ENCODE measurements at regions not wholly inside any gene's neighbourhood (a gene's known extent, or its start where the extent isn't known, plus 50 kb on each side); places are given as distances from the start of the nearest gene placed in this dataset.
"Not testable (repeated sequence)": the region's sequence is repeated elsewhere in the genome, so short reads cannot be mapped to it uniquely, and the experiment has no call there.

GRCh38 chr12:84455598-84455997 lies 457.0 kb downstream of the SLC6A15 start:
- Histone ChIP-seq H3K36me3 (ENCODE audit: control insufficient read depth in 2 of 3, insufficient read depth in 3 of 3, low read length in 3 of 3) (no peaks in the 10 kb centered on the region), H3K27me3 (ENCODE audit: control insufficient read depth in 2 of 2, insufficient read depth in 2 of 2, low read length in 2 of 2) (no peaks in the 10 kb centered on the region), H3K27ac (ENCODE audit: low read depth, low read length) (no peak overlapping the region), H3K9me3 (ENCODE audit: control insufficient read depth in 2 of 3, low read length in 3 of 3) (no peaks in the 10 kb centered on the region), H3K4me1 (ENCODE audit: control insufficient read depth in 2 of 2, insufficient read depth in 2 of 2, low read length in 2 of 2) (no peaks in the 10 kb centered on the region), H3K4me3 (ENCODE audit: low read length) (no peak overlapping the region)
- Mint-ChIP-seq H3K4me1 (no peaks in the 10 kb centered on the region), H3K4me3 (no peak overlapping the region), H3K27ac (no peak overlapping the region), H3K9me3 (peaks cover 0 to 7% (median 0%) of the 10 kb centered on the region in 11 donors), H3K36me3 (no peaks in the 10 kb centered on the region), H3K27me3 (no peaks in the 10 kb centered on the region)
- ATAC-seq (no peak), DNase-seq (no peak)
- intact Hi-C loops (cut with micrococcal nuclease), result no loop called here
- CTCF ChIA-PET, result no interaction called here
- POLR2A ChIA-PET, result no interaction called here

GRCh38 chr12:84446478-84446877 lies 466.1 kb downstream of the SLC6A15 start:
- H3K4me1 ChIP-seq (ENCODE audit: control insufficient read depth in 2 of 2, insufficient read depth in 2 of 2, low read length in 2 of 2); H3K4me3 Mint-ChIP-seq; H3K27me3 Mint-ChIP-seq; H3K36me3 Mint-ChIP-seq; H3K36me3 ChIP-seq (ENCODE audit: control insufficient read depth in 2 of 3, insufficient read depth in 3 of 3, low read length in 3 of 3); CTCF ChIA-PET; H3K9me3 ChIP-seq (ENCODE audit: control insufficient read depth in 2 of 3, low read length in 3 of 3); H3K27ac Mint-ChIP-seq; H3K4me1 Mint-ChIP-seq; POLR2A ChIA-PET; H3K4me3 ChIP-seq (ENCODE audit: low read length); H3K9me3 Mint-ChIP-seq; H3K27ac ChIP-seq (ENCODE audit: low read depth, low read length); H3K27me3 ChIP-seq (ENCODE audit: control insufficient read depth in 2 of 2, insufficient read depth in 2 of 2, low read length in 2 of 2); ATAC-seq; DNase-seq; intact Hi-C loops (cut with micrococcal nuclease): not testable (repeated sequence)

GRCh38 chr12:84436134-84436533 lies 476.5 kb downstream of the SLC6A15 start:
- H3K27ac Mint-ChIP-seq, result no peak overlapping the region
- no peaks in the 10 kb centered on the region for H3K9me3 ChIP-seq (ENCODE audit: control insufficient read depth in 2 of 3, low read length in 3 of 3)
- ChIA-PET POLR2A (no interaction called here), CTCF (no interaction called here)
- no peak overlapping the region for H3K4me3 Mint-ChIP-seq
- no peaks in the 10 kb centered on the region for H3K27me3 ChIP-seq (ENCODE audit: control insufficient read depth in 2 of 2, insufficient read depth in 2 of 2, low read length in 2 of 2)
- no peaks in the 10 kb centered on the region for H3K36me3 Mint-ChIP-seq
- peaks cover 0 to 10% (median 0%) of the 10 kb centered on the region in 11 donors for H3K9me3 Mint-ChIP-seq
- H3K4me3 ChIP-seq (ENCODE audit: low read length), result no peak overlapping the region
- intact Hi-C loops (cut with micrococcal nuclease), result no loop called here
- H3K27ac ChIP-seq (ENCODE audit: low read depth, low read length), result no peak overlapping the region
- no peaks in the 10 kb centered on the region for H3K36me3 ChIP-seq (ENCODE audit: control insufficient read depth in 2 of 3, insufficient read depth in 3 of 3, low read length in 3 of 3)
- DNase-seq (no peak), ATAC-seq (no peak)
- H3K4me1 ChIP-seq (ENCODE audit: control insufficient read depth in 2 of 2, insufficient read depth in 2 of 2, low read length in 2 of 2), result no peaks in the 10 kb centered on the region
- H3K4me1 Mint-ChIP-seq, result no peaks in the 10 kb centered on the region
- H3K27me3 Mint-ChIP-seq, result no peaks in the 10 kb centered on the region

- CTCF ChIA-PET, result no interaction called here
Measured at GRCh38 chr12:84435682-84436081, 476.9 kb downstream of the SLC6A15 start.

GRCh38 chr12:84422340-84422739 lies 490.3 kb downstream of the SLC6A15 start:
- DNase-seq (no peak), ATAC-seq (no peak)
- H3K4me3 Mint-ChIP-seq, result no peak overlapping the region
- intact Hi-C loops (cut with micrococcal nuclease), result no loop called here
- H3K9me3 ChIP-seq (ENCODE audit: control insufficient read depth in 2 of 3, low read length in 3 of 3), result no peaks in the 10 kb centered on the region
- POLR2A ChIA-PET, result no interaction called here
- H3K4me1 ChIP-seq (ENCODE audit: control insufficient read depth in 2 of 2, insufficient read depth in 2 of 2, low read length in 2 of 2), result no peaks in the 10 kb centered on the region
- no peaks in the 10 kb centered on the region for H3K4me1 Mint-ChIP-seq
- H3K36me3 ChIP-seq (ENCODE audit: control insufficient read depth in 2 of 3, insufficient read depth in 3 of 3, low read length in 3 of 3), result no peaks in the 10 kb centered on the region
- H3K27ac ChIP-seq (ENCODE audit: low read depth, low read length), result no peak overlapping the region
- no peak overlapping the region for H3K4me3 ChIP-seq (ENCODE audit: low read length)
- H3K36me3 Mint-ChIP-seq, result no peaks in the 10 kb centered on the region
- CTCF ChIA-PET, result no interaction called here
- H3K27me3 ChIP-seq (ENCODE audit: control insufficient read depth in 2 of 2, insufficient read depth in 2 of 2, low read length in 2 of 2), result no peaks in the 10 kb centered on the region
- no peaks in the 10 kb centered on the region for H3K9me3 Mint-ChIP-seq
- no peak overlapping the region for H3K27ac Mint-ChIP-seq
- no peaks in the 10 kb centered on the region for H3K27me3 Mint-ChIP-seq

More at GRCh38 chr12:84435682-84436081, 476.9 kb downstream of the SLC6A15 start:
- intact Hi-C loops (cut with micrococcal nuclease), result no loop called here
- Mint-ChIP-seq H3K4me3 (no peak overlapping the region), H3K4me1 (no peaks in the 10 kb centered on the region), H3K27ac (no peak overlapping the region), H3K36me3 (no peaks in the 10 kb centered on the region), H3K9me3 (peaks cover 0 to 10% (median 0%) of the 10 kb centered on the region in 11 donors), H3K27me3 (no peaks in the 10 kb centered on the region)
- no peak overlapping the region for H3K4me3 ChIP-seq (ENCODE audit: low read length)
- no peaks in the 10 kb centered on the region for H3K4me1 ChIP-seq (ENCODE audit: control insufficient read depth in 2 of 2, insufficient read depth in 2 of 2, low read length in 2 of 2)
- no peak for ATAC-seq
- no peaks in the 10 kb centered on the region for H3K9me3 ChIP-seq (ENCODE audit: control insufficient read depth in 2 of 3, low read length in 3 of 3)
- no peak for DNase-seq
- POLR2A ChIA-PET, result no interaction called here
- H3K27me3 ChIP-seq (ENCODE audit: control insufficient read depth in 2 of 2, insufficient read depth in 2 of 2, low read length in 2 of 2), result no peaks in the 10 kb centered on the region
- H3K36me3 ChIP-seq (ENCODE audit: control insufficient read depth in 2 of 3, insufficient read depth in 3 of 3, low read length in 3 of 3), result no peaks in the 10 kb centered on the region
- no peak overlapping the region for H3K27ac ChIP-seq (ENCODE audit: low read depth, low read length)

- H3K36me3 Mint-ChIP-seq, result no peaks in the 10 kb centered on the region
- ChIA-PET CTCF (no interaction called here), POLR2A (no interaction called here)
- Histone ChIP-seq H3K27ac (ENCODE audit: low read depth, low read length) (no peak overlapping the region), H3K27me3 (ENCODE audit: control insufficient read depth in 2 of 2, insufficient read depth in 2 of 2, low read length in 2 of 2) (no peaks in the 10 kb centered on the region), H3K36me3 (ENCODE audit: control insufficient read depth in 2 of 3, insufficient read depth in 3 of 3, low read length in 3 of 3) (no peaks in the 10 kb centered on the region), H3K9me3 (ENCODE audit: control insufficient read depth in 2 of 3, low read length in 3 of 3) (no peaks in the 10 kb centered on the region), H3K4me3 (ENCODE audit: low read length) (no peak overlapping the region), H3K4me1 (ENCODE audit: control insufficient read depth in 2 of 2, insufficient read depth in 2 of 2, low read length in 2 of 2) (no peaks in the 10 kb centered on the region)
- no peak for DNase-seq
- no peaks in the 10 kb centered on the region for H3K27me3 Mint-ChIP-seq
- H3K4me1 Mint-ChIP-seq, result no peaks in the 10 kb centered on the region
- no peak overlapping the region for H3K27ac Mint-ChIP-seq
- H3K9me3 Mint-ChIP-seq, result no peaks in the 10 kb centered on the region
- no peak overlapping the region for H3K4me3 Mint-ChIP-seq
- intact Hi-C loops (cut with micrococcal nuclease), result no loop called here
- no peak for ATAC-seq
Measured at GRCh38 chr12:84421103-84421502, 491.5 kb downstream of the SLC6A15 start.

GRCh38 chr12:84416626-84417025 lies 496.0 kb downstream of the SLC6A15 start:
- intact Hi-C loops (cut with micrococcal nuclease), result no loop called here
- ATAC-seq, result no peak
- POLR2A ChIA-PET, result no interaction called here

More at GRCh38 chr12:84416626-84417025, 496.0 kb downstream of the SLC6A15 start:
- DNase-seq, result no peak
- Mint-ChIP-seq H3K36me3 (no peaks in the 10 kb centered on the region), H3K27ac (no peak overlapping the region), H3K27me3 (no peaks in the 10 kb centered on the region), H3K9me3 (no peaks in the 10 kb centered on the region), H3K4me3 (no peak overlapping the region), H3K4me1 (no peaks in the 10 kb centered on the region)
- no peaks in the 10 kb centered on the region for H3K36me3 ChIP-seq (ENCODE audit: control insufficient read depth in 2 of 3, insufficient read depth in 3 of 3, low read length in 3 of 3)
- H3K9me3 ChIP-seq (ENCODE audit: control insufficient read depth in 2 of 3, low read length in 3 of 3), result no peaks in the 10 kb centered on the region
- no peaks in the 10 kb centered on the region for H3K4me1 ChIP-seq (ENCODE audit: control insufficient read depth in 2 of 2, insufficient read depth in 2 of 2, low read length in 2 of 2)
- CTCF ChIA-PET, result no interaction called here
- H3K27ac ChIP-seq (ENCODE audit: low read depth, low read length), result no peak overlapping the region
- H3K4me3 ChIP-seq (ENCODE audit: low read length), result no peak overlapping the region
- H3K27me3 ChIP-seq (ENCODE audit: control insufficient read depth in 2 of 2, insufficient read depth in 2 of 2, low read length in 2 of 2), result no peaks in the 10 kb centered on the region
